Activated CD8-positive, alpha-beta memory T cell treated with anti-CD3 and anti-CD28 coated beads, Interleukin-2, amount 50 U/mL, for 1 hour (primary cell): ENCODE measurements at regions not wholly inside any gene's neighbourhood (a gene's known extent, or its start where the extent isn't known, plus 50 kb on each side); places are given as distances from the start of the nearest gene placed in this dataset.
"Not testable (repeated sequence)": the region's sequence is repeated elsewhere in the genome, so short reads cannot be mapped to it uniquely, and the experiment has no call there.

ENCODE experiments used
- DNase-seq: peaks from one replicate; pipeline ENCODE4 v3.0.0-alpha.2; 2020; ENCODE audit errors: extremely low read depth

DNA sequence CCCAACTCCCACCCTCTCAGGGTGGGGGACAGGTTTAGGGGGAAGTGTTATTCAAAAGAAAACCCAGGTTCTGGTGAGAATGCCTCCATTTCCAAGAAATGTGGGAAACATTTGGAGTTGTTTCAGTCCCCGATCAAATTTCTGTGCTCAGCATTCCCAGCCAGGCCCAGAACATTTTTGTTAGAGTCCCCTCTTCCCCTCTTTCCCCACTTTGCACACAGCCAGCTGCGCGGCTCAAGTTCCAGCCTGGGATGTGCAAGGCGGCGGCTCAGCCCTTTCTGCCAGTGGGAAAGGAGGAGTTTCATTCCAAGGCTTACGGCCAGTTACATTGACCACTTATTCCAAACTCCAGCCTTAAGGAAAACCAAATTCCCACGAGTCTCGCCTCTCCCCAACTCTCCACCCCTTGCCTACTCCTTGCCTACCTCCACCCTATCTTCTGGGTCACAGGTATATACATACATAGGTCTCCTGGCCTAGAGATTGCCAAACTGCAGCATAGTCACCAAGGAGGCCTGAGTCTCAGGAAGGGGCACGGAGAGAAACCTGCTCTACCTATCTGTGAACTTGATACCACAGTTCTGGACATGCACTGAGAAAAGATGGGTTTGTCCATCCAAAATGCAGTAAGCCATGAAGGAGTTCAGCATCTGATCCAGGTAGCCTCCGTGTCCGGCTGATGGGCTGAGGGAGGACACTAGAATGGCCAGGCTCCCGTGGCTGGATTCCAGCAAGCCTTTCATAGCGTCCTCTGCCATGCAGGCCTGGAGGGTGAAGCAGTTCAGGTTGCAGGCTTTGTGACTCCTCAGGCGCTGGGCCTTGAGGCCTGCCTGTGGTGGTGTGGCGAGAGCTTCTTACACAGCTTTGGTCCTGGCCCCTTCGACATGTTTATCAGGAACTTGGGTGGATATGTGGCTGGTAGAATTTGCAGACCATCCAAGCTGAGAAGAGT, 154.5 kb downstream of the ZFP36L2 start:
- no peak for DNase-seq

DNA sequence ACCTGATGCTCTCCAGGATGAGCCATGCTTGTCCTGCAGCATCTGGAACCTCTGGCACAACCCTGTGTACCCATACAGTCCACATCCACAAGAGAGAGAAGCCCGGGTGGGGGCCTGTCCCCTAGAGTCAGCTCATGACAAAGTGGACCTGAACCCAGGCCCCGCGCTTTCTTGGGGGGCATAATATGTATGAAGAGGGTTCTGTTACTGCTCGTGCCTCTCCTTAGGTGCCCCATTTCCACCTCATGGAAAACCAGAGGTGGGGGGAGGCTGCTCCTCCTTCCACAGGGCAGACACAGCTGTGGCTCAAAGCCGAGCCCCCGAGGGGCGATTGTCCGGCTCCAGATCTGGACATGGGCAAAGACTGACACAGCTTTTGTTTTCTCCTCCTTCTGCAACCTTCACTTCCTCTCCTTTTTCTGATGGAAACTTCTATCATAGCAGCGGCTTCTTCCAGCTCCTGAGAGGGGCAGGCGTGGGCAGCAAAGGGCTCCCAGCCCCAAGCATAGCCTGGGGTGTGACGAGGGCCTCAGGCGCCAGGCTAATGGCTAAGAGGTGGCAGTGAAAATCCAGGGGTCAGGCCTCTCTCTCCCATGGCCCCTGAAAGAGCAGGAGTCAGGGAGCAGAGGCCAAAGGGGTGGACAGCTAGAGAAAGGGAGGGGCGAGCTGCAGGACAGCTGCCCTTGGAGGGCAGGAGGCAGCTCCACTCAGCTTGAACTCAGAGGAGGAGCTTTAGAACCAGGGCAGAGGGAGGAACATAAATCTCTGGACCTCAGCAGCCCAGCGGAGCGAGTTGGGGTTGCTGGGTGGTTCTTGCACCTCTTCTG, 155.5 kb downstream of the ZFP36L2 start:
- DNase-seq, result no peak

DNA sequence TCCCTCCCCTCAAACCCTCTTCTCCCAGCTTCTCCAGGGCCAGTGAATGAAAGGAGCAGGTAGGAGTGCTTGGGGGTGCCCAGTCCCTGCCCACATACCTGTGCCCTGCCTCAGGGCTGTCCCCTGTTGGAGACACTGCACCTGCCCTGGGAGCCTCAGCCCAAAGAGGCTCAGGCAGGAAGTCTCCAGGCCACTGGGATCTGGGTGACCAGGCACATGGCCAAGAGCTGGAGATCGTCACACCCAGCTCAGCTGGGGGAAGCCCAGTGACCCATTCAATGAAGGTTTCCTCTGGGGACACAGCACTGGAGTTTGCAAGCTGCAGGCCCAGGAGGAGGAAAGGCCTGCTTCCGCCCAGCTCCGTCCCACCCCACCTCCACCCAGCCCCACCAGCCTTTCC, 156.4 kb downstream of the ZFP36L2 start:
- DNase-seq, result no peak

DNA sequence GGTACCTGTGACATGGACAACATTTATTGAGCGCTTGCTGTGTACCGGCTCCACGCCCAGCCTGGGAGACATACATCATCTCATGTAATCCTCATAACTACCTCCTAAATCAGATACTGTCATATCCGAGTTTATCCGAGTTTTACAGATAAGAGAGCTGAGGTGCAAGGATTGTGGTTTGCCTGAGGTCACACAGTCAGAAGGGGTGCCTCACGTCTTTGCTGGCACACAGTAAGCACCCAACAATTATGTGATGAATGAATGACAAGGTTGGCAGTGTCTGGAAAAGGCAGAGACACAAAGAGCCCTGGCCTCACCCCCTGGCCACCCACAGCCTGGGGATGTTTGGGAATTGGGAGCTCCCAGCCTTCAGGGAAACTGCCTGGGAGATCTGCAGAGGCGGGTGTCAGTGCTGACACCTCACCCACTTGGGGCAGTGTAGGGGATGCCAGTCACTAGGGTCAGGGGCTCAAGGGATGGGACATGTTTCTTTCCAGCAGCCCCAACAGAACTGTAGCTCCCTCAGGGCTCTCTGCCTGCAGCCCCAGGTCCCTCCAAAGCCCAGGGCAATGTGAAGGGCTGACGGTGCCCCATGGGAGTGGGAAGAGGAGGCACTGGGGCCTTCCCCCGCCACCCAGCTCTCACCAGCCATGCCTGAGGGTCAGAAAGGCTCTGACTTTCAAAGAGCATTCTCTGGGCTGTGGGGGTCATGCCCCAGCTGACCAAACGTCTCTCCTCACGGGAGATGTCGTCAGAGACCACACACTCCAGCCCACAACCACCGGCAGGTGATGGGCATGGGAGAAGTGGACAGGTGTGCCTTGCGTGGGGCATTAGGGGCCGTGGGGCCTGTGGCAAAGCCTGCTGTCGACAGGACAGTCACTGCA, 157.5 kb downstream of the ZFP36L2 start:
- no peak for DNase-seq

DNA sequence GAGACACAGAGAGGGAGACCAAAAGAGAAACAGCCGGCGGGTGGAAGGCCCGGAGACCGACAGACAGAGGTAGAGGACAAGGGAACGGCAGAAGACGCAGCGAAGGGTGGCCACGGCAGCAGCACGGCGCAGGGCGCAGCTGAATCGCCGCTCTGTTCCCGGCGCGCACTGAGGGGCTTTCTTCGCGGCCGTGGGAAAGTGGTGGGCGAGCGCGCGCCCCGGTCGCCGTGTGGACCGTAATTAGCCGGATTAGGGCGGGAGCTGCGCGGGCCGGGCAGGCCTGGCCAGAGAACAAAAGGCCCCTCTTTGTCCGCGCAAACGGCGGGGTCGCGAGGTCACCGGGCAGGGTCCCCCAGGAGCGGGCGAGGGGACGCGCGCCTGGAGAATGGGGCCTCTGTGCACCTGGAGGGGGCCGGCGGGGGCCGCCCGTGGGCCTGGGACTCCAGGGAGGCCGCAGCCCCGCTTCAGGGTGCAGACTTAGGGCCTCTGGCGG, 158.3 kb downstream of the ZFP36L2 start:
- no peak for DNase-seq

DNA sequence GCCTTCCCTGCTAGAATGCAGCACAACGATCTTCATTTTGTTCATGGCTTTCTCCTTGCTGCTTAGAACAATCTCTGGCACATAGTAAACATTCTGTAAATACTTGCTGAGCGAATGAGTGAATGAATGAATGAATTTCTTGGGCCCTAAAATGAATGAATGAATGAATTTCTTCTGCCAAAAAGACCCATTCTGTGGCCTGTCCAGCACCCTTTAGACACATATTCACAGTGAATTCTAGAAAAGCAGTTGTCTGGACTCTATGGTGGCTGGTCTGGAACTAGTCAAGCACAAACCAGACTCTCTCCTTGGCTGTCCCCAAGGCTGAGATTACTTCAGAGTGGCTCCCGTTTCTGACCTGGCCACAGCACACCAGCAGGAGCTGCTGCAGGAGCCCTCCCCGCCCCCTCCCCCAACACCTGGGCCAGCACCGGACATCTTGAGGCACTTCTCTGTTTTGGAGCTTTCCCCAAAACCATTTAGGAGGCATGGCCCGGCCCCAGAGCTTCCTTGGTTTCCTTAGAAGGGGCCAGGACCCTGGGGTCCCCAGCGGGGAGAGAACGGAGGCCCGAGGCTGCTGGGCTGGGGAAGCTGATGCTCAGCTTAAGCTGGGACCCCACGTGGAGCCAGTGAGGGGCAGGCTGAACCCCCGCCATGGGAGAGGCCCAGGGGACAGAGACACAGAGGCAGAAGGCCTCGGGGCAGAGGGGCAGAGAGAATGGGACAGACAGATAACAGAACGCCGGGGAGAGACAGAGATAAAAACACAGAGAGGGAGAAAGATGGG, 159.0 kb downstream of the ZFP36L2 start:
- no peak for DNase-seq

DNA sequence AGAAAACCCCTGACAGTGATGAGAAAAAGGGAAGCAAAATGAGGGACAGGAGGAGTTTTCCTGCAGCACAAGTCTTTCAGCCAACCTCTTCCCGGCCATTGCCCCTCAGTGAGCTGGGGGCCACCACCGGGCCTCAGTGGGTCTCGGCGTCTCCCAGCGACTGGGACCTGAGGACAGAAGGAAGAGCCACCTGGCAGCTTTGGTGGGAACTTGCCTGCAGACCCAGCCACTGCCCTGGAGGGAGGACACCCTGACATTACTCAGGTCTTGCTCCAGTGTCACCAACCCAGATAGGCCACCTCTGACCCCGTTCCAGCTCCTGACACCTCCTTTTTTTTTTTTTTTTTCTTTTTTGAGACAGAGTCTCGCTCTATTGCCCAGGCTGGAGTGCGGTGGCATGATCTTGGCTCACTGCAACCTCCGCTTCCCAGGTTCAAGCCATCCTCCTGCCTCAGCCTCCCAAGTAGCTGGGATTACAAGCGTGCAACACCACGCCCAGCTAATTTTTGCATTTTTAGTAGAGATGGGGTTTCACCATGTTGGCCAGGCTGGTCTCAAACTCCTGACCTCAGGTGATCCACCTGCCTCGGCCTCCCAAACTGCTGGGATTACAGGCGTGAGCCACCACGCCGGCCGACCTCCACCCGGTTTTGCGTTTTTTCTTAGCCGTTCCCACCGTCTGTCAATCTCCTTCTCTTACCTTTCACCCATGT, 159.7 kb downstream of the ZFP36L2 start:
- not testable (repeated sequence) for DNase-seq

DNA sequence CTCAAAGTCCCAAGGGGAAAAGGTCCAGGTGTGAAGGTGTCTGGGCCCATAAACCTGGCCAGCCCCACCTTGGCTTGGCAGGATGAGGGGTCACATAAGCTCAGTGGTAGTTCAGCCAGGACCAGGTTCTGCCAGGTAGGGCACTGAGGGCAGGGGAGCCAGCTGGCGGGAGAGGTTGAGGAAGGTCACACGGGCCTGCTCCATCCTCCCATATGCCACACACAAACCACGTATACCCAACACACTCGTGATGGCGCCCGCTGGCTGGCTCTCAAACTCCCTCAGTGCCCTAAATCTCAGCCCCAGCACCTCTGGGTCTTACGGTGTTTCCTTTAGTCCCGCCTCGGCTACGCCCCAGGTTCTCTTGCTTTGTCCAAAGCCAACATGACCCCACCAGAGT, 160.5 kb downstream of the ZFP36L2 start:
- no peak for DNase-seq

DNA sequence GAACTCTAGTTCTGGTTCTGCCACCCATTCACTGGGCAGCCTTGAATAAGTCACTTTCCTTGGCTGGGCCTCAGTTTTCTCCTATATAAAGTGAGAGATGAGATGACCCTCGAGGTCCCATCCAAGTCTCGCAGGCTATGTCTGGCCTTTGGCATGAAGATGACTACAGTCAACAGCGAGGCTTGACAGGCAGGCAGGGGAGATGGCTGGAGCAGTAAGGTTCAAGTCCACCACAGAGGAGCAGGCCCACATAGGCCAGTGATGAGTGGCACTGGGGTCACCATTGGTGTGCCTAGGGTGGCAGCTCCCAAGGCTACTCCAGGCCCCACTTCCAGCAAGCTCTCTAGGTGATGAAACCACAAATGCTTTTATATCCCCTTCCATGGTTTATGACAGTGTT, 161.4 kb downstream of the ZFP36L2 start:
- no peak for DNase-seq

DNA sequence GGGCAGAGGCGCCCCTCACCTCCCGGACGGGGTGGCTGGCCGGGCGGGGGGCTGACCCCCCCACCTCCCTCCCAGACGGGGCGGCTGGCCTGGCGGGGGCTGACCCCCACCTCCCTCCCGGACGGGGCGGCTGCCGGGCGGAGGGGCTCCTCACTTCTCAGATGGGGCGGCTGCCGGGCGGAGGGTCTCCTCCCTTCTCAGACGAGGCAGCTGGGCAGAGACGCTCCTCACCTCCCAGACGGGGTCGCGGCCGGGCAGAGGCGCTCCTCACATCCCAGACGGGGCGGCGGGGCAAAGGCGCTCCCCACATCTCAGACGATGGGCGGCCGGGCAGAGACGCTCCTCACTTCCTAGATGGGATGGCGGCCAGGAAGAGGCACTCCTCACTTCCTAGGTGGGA, 163.3 kb downstream of the ZFP36L2 start:
- DNase-seq, result not testable (repeated sequence)

DNA sequence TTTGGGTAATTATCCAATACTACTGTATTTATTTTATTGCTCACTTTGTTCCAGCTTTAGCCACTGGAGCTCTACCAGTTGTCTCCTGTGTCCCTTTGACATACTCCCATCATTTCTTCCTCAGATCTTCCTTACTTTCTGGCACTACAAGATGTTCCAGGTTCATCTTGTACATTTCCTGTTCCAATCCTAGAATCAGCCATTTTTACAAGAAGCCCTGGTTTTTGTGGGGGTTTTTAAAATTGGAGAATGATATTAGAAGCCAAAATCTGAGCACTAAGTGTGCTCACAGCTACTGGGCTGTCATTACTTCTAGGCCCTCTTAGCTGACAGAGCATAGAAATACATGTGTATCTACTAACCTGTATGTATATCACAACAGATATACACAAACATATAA, 164.3 kb downstream of the ZFP36L2 start:
- DNase-seq, result no peak

DNA sequence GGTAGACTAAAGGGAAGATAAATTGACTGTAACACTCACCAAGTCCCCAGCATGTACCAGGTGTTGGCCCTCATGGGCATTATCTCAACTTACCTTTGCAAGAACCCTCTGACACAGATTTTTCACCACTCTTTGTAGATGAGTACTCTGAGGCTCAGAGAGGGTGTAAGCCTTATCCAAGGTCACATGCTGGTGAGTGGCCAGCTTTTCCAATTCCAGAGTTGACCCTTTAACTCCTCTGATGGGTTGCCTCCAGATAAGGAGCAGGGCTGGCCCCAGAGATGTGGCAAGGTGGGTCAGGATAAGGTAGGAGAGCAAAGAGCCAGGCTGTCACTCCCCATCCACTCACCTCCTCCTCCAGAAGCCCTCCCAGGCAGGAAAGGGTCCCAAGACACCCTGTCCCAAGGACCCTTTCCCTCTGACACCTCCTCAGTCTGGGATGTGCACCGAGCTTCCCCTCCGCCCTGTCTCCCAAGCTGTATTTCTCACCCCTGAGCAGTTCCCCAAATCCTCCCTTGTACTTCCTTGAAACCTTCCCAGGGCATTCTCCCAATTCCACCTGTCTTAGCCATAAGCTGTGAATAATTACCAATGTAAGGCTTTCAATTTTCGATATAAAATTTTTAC, 165.9 kb downstream of the ZFP36L2 start:
- DNase-seq, result no peak

DNA sequence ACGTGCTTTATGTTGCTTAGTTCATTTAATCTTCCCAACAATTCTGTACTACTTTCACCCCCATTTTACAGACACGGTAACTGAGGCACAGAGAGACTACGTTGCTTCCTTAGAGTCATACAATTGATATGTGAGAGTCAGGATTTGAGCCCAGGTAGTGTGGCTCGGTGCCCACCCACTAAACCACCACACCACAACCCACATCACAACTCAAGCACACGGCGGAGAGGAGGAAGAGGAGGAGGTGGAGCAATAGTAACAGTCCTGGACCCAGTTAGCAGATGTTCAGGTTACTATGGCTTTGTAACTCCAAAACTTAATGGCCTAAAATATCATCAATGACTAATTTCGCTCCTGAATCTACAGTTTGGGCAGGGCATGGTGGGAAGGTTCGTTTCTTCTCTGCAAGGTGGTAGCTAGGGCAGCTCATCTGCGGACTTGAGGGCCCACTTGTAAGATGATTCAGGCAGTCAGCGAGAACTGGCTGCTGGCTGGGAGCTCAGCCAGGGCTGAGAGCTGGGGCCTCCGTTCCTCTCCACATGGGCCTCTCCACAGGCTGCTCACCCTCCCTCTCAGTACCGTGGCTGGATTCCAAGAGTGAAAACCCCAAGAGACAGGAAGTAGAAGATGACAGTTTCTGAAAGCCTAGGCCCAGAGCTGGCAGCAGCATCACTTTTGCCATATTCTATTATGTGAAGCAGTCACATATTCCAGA, 167.1 kb downstream of the ZFP36L2 start:
- no peak for DNase-seq

DNA sequence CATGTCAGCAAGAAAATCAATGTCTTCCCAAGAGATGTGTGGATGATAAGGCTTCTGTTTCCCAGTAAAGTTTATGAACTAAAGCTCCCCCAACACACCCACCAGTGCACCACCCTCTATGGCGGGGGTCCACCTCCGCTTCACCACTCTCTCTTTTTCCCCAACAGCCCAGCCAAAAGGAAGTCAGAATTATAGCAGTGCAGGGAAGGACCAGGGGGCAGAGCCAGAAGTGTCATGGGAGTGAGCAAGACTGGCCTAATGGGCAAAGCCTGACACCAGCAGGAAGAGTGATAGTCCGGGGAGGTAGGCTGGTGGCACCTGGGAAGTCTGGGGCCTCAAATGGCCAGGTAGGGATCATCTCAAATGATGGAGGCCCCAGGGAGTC, 167.7 kb downstream of the ZFP36L2 start:
- no peak for DNase-seq

DNA sequence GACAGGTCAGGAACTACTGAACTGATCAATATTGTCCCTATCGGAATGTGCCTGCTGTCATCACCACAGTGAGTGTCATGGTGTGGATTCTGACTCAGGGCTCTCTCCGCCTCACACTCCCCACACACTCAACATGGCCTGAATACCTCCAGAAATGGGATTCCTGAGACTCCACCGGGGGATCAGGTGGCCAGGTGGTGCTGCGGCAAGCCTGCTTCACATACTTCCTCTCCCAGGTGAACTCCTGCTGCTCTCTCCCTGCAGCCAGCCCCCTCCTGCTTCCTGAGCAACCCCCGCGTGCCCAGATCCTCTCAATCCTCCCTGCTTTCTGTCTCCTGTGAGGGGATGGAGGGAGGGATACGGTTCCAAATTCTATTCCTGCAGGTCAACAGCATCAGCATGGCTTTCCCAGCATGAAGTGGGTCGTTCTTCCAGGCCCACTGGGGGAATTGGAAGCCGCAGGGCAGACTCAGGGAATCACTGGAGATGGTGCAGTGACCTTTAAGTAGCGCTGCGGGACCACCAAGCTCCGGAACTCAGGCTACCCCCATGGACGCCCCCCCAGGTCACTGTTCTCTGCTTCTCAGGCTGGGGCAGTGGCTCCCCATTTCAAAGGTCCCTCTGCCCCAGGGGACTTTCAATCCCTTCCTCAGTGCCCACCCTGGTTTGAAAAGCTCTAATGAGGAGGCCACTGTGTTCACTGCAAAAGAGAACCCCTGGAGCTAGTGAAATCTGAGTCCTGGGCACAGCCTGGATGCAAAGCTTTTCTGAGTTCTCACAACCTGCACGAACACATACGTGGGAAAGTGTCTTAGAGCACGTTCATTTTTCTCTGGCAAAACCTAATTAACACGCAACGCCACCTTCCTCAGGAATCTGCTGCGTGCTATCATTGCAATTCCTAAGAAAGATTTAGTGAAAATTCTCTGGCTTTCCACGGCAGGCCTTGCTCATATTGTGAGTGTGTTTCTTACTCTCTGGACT, 168.4 kb downstream of the ZFP36L2 start:
- no peak for DNase-seq

DNA sequence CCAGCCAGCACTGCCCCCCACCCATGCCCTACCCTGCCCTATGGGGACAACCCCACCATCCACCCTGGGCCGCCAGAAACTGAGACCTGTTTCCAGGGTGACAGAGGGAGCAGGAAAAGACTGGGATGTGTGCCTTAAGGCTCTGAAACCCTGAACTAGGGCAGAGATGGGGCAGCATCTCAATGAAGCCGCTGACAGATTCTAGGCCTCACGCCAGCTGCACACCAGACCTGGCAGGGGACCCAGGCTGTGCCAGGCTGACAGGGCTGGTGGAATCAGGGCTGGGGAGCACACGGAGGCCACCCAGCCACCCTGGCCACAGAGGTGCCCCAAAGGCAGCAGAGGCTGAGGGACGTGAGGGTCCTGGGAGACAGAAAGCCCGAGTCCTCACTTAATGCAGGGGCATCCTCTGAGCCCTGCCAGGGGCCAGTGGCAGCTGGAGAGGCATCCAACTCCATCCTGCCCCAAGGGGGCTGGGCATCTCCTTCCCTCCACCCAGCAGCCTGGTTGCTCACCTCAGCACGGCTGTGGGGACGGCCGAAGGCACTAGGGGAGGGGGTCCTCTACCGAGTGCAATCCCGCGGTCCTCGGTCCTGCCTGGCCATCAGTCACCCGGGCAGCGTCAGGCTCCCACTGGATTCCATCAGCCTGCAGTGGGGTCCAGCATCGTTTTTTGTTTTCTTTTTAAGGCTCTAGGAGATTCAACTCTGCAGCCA, 169.2 kb downstream of the ZFP36L2 start:
- DNase-seq, result no peak

DNA sequence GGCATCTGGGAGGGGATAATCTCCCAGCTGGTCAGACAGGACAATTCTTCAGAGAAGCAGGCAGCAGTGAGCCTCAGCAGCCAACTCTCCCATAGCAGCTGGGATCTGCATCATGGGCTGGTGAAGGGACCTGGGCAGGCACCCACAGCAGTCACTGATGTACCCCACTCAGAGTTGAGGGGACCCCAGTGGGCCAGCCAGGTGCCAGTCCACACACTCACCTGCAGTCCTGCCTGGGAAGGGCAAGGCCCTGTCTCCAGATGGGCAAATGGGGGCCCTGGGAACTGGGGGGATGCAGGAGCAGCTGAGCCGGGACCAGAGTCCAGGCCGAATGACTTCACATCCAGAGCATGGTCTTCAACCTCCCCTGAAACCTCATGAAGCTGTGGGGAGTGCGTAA, 170.4 kb downstream of the ZFP36L2 start:
- DNase-seq, result no peak
